Endothelial cell of umbilical vein (primary cell): ENCODE measurements at regions not wholly inside any gene's neighbourhood (a gene's known extent, or its start where the extent isn't known, plus 50 kb on each side); places are given as distances from the start of the nearest gene placed in this dataset.

Experiments
- BruUV-seq: library from RNA; stranded (reverse); fragments of 400-500 nt; replicated peaks from 2 replicates; lab custom pipeline; 2021; lab: Mats Ljungman, UMichigan
- CTCF ChIA-PET: fragments of 300-600, 350-600 bp; sonication (Branson Sonifier 250); formaldehyde crosslinking; loops from one replicate; lab custom pipeline; 2021; ENCODE audit warnings: antibody characterized with exemption, inconsistent platforms; lab: Charles Lee
- POLR2A ChIA-PET: fragments of 300-600, 350-600 bp; sonication (Branson Sonifier 250); formaldehyde crosslinking; loops from one replicate; lab custom pipeline; 2021; ENCODE audit warnings: antibody characterized with exemption, inconsistent platforms; lab: Charles Lee
- DNase-seq: peaks from one replicate; pipeline ENCODE4 v3.0.0-alpha.2; 2011; ENCODE audit warnings: low read depth, low spot score
- FAIRE-seq: peaks from 2 replicates; lab custom pipeline; 2011; peaks lifted over from hg19 to GRCh38; lab: Jason Lieb, UNC
- H2AFZ ChIP-seq: 2 replicates; pipeline ENCODE4 v1.6.0; 2012; ENCODE audit warnings: low read depth, low read length, control low read depth, inconsistent platforms
- H3K27ac ChIP-seq: 2 replicates; pipeline ENCODE4 v1.5.1; 2011; ENCODE audit warnings: low read depth, mild to moderate bottlenecking, control low read depth, low read length, moderate library complexity; ENCODE audit not compliant: insufficient read depth
- H3K27me3 ChIP-seq, 2 experiments: 2 replicates each; pipeline versions ENCODE4 v1.6.0 to v1.6.1; 2011; ENCODE audit warnings: low read length in 2 of 2, mixed read lengths in 1 of 2; ENCODE audit not compliant: control insufficient read depth in 2 of 2, insufficient read depth in 2 of 2
- H3K36me3 ChIP-seq, 2 experiments: 2 replicates in 1 of 2; 3 replicates in 1 of 2; pipeline ENCODE4 v1.5.1; 2011; ENCODE audit warnings: low read length in 2 of 2, mild to moderate bottlenecking in 1 of 2, moderate library complexity in 1 of 2; ENCODE audit not compliant: control insufficient read depth in 2 of 2, insufficient read depth in 2 of 2; ENCODE audit errors: extremely low read depth in 1 of 2
- H3K4me1 ChIP-seq: 3 replicates; pipeline ENCODE4 v1.5.1; 2011; ENCODE audit warnings: mild to moderate bottlenecking, low read length; ENCODE audit not compliant: control insufficient read depth, insufficient read depth; ENCODE audit errors: extremely low read depth
- H3K4me2 ChIP-seq: 2 replicates; pipeline ENCODE4 v1.6.1; 2011; ENCODE audit warnings: low read length, control low read depth, mixed read lengths; ENCODE audit not compliant: insufficient read depth
- H3K4me3 ChIP-seq, 3 experiments: fragments of 200-600 bp in 1 of 3; sonication (generic), shearing (Covaris generic) in 1 of 3; replicated peaks in 1 of 3; 2 replicates each; pipeline ENCODE4 v1.5.1; 2011 to 2016; ENCODE audit warnings: control low read depth in 3 of 3, low read length in 3 of 3, mild to moderate bottlenecking in 2 of 3, inconsistent platforms in 1 of 3, low read depth in 1 of 3, moderate library complexity in 1 of 3; ENCODE audit not compliant: insufficient read depth in 1 of 3
- H3K79me2 ChIP-seq: 2 replicates; pipeline ENCODE4 v1.6.0; 2012; ENCODE audit warnings: low read length, inconsistent platforms; ENCODE audit not compliant: control insufficient read depth, insufficient read depth
- H3K9ac ChIP-seq: replicated peaks from 2 replicates; pipeline ENCODE3; 2011; ENCODE audit warnings: low read length, control low read depth; ENCODE audit not compliant: insufficient read depth; ENCODE audit errors: extremely low read depth
- H3K9me1 ChIP-seq: replicated peaks from 3 replicates; pipeline ENCODE4 v1.6.0; 2011; ENCODE audit warnings: mild to moderate bottlenecking, low read length; ENCODE audit not compliant: control insufficient read depth, insufficient read depth; ENCODE audit errors: extremely low read depth
- H3K9me3 ChIP-seq: replicated peaks from 2 replicates; pipeline ENCODE4 v1.5.1; 2012; ENCODE audit warnings: low read length, inconsistent platforms; ENCODE audit not compliant: control insufficient read depth, insufficient read depth
- H4K20me1 ChIP-seq: replicated peaks from 2 replicates; pipeline ENCODE3; 2011; ENCODE audit warnings: mild to moderate bottlenecking, low read length; ENCODE audit not compliant: control insufficient read depth, insufficient read depth; ENCODE audit errors: extremely low read depth
- CTCF ChIP-seq, 2 donors: IDR thresholded peaks; 1 replicate in 1 of 2; 2 replicates in 1 of 2; pipeline ENCODE4 v1.5.1; 2011; ENCODE audit warnings: low read length in 2 of 2, mild to moderate bottlenecking in 2 of 2, moderate library complexity in 2 of 2, control low read depth in 1 of 2, inconsistent platforms in 1 of 2, low read depth in 1 of 2; ENCODE audit not compliant: insufficient read depth in 1 of 2; ENCODE audit errors: extremely low read depth in 1 of 2
- EZH2 ChIP-seq: IDR thresholded peaks from 2 replicates; pipeline ENCODE4 v1.6.1; 2012; ENCODE audit warnings: borderline replicate concordance, low read depth, mild to moderate bottlenecking, moderate library complexity, low read length, inconsistent platforms; ENCODE audit not compliant: severe bottlenecking
- MAX ChIP-seq: IDR thresholded peaks from 2 replicates; pipeline ENCODE4 v1.6.1; 2011; ENCODE audit not compliant: insufficient read depth, insufficient read length
- MYC ChIP-seq: IDR thresholded peaks from one replicate; pipeline ENCODE4 v1.6.1; 2011; ENCODE audit warnings: mild to moderate bottlenecking, low read depth, low read length
- POLR2A ChIP-seq: IDR thresholded peaks from 2 replicates; pipeline ENCODE4 v1.6.1; 2012; ENCODE audit warnings: low read depth, mild to moderate bottlenecking, control low read depth, low read length
- dilution Hi-C: fragments of 300-500 bp; cut with MboI; formaldehyde crosslinking; loops from one replicate; pipeline ENCODE4 v1.15.0; 2019; ENCODE audit warnings: low sequenced_read_pairs; ENCODE audit not compliant: extremely low pct_ligation_motif_present
- intact Hi-C: fragments of 100-400 bp; cut with micrococcal nuclease; formaldehyde crosslinking; loops from one replicate; pipeline ENCODE4 v1.10.0; 2022

- no peak for DNase-seq
These were observed 108.9 kb upstream of the FRMD4A start for GRCh38 chr10:14439451-14440259.

GRCh38 chr10:14438576-14438975 is 107.9 kb upstream of the FRMD4A start:
- H3K9ac ChIP-seq, result no peak overlapping the region
- H2AFZ ChIP-seq, result no peak overlapping the region
- H3K27ac ChIP-seq, result no peak overlapping the region
- no peaks in the 10 kb centered on the region for H3K79me2 ChIP-seq
- intact Hi-C loops, result no loop called here
- no peaks in the 10 kb centered on the region for H4K20me1 ChIP-seq
- H3K9me1 ChIP-seq, result no peaks in the 10 kb centered on the region
- no peaks in the 10 kb centered on the region for H3K9me3 ChIP-seq
- dilution Hi-C loops, result no loop called here
- H3K27me3 ChIP-seq, result peaks cover 0 to 5% of the 10 kb centered on the region in 2 experiments
- POLR2A ChIA-PET, result no interaction called here
- BruUV-seq, result no TSS peak
- DNase-seq, result no peak
- H3K4me1 ChIP-seq, result no peaks in the 10 kb centered on the region
- TF ChIP-seq CTCF (IDR thresholded peaks at IDR 0.05; ENCODE audit: extremely low read depth in 1 of 2, insufficient read depth in 1 of 2, low read depth in 1 of 2, low read length in 2 of 2), result no peak
- CTCF ChIA-PET, result interaction anchor here (1.9 kb wide), 1 partner anchor 31 kb away, joined by 4 read pairs; no protein-coding TSS in a partner anchor
- no peaks in the 10 kb centered on the region for H3K36me3 ChIP-seq
- FAIRE-seq, result no peak
- no peak overlapping the region for H3K4me2 ChIP-seq
- no peak overlapping the region for H3K4me3 ChIP-seq

More at GRCh38 chr10:14439451-14440259, 108.9 kb upstream of the FRMD4A start:
- dilution Hi-C loops, result no loop called here
- no TSS peak for BruUV-seq
- Histone ChIP-seq H3K4me1 (no peaks in the 10 kb centered on the region), H3K4me3 (no peak overlapping the region), H4K20me1 (no peaks in the 10 kb centered on the region), H2AFZ (no peak overlapping the region), H3K9ac (no peak overlapping the region), H3K36me3 (no peaks in the 10 kb centered on the region), H3K27me3 (peaks cover 0 to 5% of the 10 kb centered on the region in 2 experiments), H3K9me3 (no peaks in the 10 kb centered on the region), H3K9me1 (no peaks in the 10 kb centered on the region), H3K27ac (no peak overlapping the region), H3K4me2 (no peak overlapping the region), H3K79me2 (no peaks in the 10 kb centered on the region)
- POLR2A ChIA-PET, result no interaction called here
- no peak for FAIRE-seq
- CTCF ChIA-PET, result interaction anchor here (1.9 kb wide), 1 partner anchor 30 kb away, joined by 4 read pairs; no protein-coding TSS in a partner anchor
- TF ChIP-seq EZH2 (no peak), MYC (no peak), MAX (no peak), POLR2A (no peak)
- intact Hi-C loops, result no loop called here
